ENCODE measurements at regions not wholly inside any gene's neighbourhood (a gene's known extent, or its start where the extent isn't known, plus 50 kb on each side); places are given as distances from the start of the nearest gene placed in this dataset.

DNA sequence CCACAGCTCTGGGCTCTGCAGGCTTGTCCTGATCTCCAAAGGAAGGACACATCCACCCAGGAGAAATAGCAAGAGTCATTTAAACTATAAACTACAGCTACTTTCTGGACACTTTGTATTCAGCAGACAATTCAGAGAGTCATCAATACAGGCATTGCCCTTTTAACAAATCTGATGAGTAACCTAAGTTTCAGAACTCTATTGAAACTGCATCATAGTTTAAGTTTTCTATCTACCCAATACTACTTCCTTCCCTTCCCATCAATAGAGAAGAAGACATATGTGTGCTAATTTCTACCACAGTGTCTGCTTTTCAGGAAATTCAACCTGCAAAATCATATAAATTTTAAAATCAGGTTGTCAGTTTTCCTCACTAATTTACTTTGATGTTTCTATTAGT lies 736.5 kb downstream of the IGSF11 start:
- no peak for TF ChIP-seq GATA2 (IDR thresholded peaks at IDR 0.05; ENCODE audit: low read depth, low read length)
- TF ChIP-seq GATA3 (IDR thresholded peaks at IDR 0.05; ENCODE audit: low read depth, low read length) = no peak
